Neural cell (in vitro differentiated cells): ENCODE measurements at regions not wholly inside any gene's neighbourhood (a gene's known extent, or its start where the extent isn't known, plus 50 kb on each side); places are given as distances from the start of the nearest gene placed in this dataset.

Experiments
- H2AFZ ChIP-seq: fragments of 200-600, 300-800 bp; sonication (generic), shearing (Covaris generic); 2 replicates; pipeline ENCODE4 v1.6.0; 2014; ENCODE audit warnings: low read depth, mild to moderate bottlenecking, antibody characterized with exemption, low read length, moderate library complexity
- H3F3A ChIP-seq: fragments of 200-600 bp; shearing (Covaris generic); 2 replicates; pipeline ENCODE4 v1.6.1; 2016; ENCODE audit warnings: mild to moderate bottlenecking, moderate library complexity, mixed read lengths, antibody characterized with exemption, low read length; ENCODE audit not compliant: insufficient read depth, poor library complexity, severe bottlenecking
- H3K27ac ChIP-seq: fragments of 200-600, 300-800 bp; sonication (generic), shearing (Covaris generic); 2 replicates; pipeline ENCODE4 v1.5.1; 2014; ENCODE audit warnings: mild to moderate bottlenecking, low read length, moderate library complexity
- H3K27me3 ChIP-seq: fragments of 300-800, 200-600 bp; sonication (generic), shearing (Covaris generic); 2 replicates; pipeline ENCODE4 v1.6.0; 2014; ENCODE audit warnings: mild to moderate bottlenecking, low read depth, low read length, moderate library complexity; ENCODE audit not compliant: insufficient read depth
- H3K36me3 ChIP-seq: fragments of 300-800, 200-600 bp; sonication (generic), shearing (Covaris generic); 2 replicates; pipeline ENCODE4 v1.5.1; 2014; ENCODE audit warnings: mild to moderate bottlenecking, antibody characterized with exemption, low read length, moderate library complexity; ENCODE audit not compliant: insufficient read depth
- H3K4me2 ChIP-seq: fragments of 300-800, 200-600 bp; sonication (generic), shearing (Covaris generic); 2 replicates; pipeline ENCODE4 v1.6.0; 2014; ENCODE audit warnings: mild to moderate bottlenecking, low read length
- H3K4me3 ChIP-seq: fragments of 300-800, 200-600 bp; sonication (generic), shearing (Covaris generic); 2 replicates; pipeline ENCODE4 v1.5.1; 2014; ENCODE audit warnings: mild to moderate bottlenecking, low read length, moderate library complexity
- H3K79me2 ChIP-seq: fragments of 200-600 bp; shearing (Covaris generic); replicated peaks from 2 replicates; pipeline ENCODE4 v1.6.0; 2014; ENCODE audit warnings: mild to moderate bottlenecking, low read length, moderate library complexity; ENCODE audit not compliant: insufficient read depth
- H3K9ac ChIP-seq: fragments of 300-800, 200-600 bp; sonication (generic), shearing (Covaris generic); 2 replicates; pipeline ENCODE4 v1.6.1; 2016; ENCODE audit warnings: mild to moderate bottlenecking, low read length, mixed read lengths
- H3K9me2 ChIP-seq: fragments of 200-600 bp; shearing (Covaris generic); 2 replicates; pipeline ENCODE4 v1.6.1; 2016; ENCODE audit warnings: mild to moderate bottlenecking, low read length, mixed read lengths; ENCODE audit not compliant: insufficient read depth
- H3K9me3 ChIP-seq: fragments of 200-600, 300-800 bp; sonication (generic), shearing (Covaris generic); 2 replicates; pipeline ENCODE4 v1.6.1; 2016; ENCODE audit warnings: mild to moderate bottlenecking, mixed run types, low read length, moderate library complexity, mixed read lengths
- H4K20me1 ChIP-seq: fragments of 200-600 bp; shearing (Covaris generic); 2 replicates; pipeline ENCODE4 v1.6.1; 2016; ENCODE audit warnings: mild to moderate bottlenecking, mixed run types; ENCODE audit not compliant: insufficient read depth
- EP300 ChIP-seq: fragments of 450-650 bp; conservative IDR thresholded peaks from 2 replicates; pipeline ENCODE4 v1.6.1; 2014; ENCODE audit warnings: antibody characterized with exemption, mild to moderate bottlenecking, moderate library complexity; ENCODE audit not compliant: poor library complexity, severe bottlenecking
- EZH2 ChIP-seq: fragments of 200-600, 300-800 bp; shearing (Covaris generic), sonication (generic); IDR thresholded peaks from 2 replicates; pipeline ENCODE4 v1.6.1; 2014; ENCODE audit warnings: antibody characterized with exemption, low read length, borderline replicate concordance, mild to moderate bottlenecking; ENCODE audit not compliant: insufficient read depth, poor library complexity, severe bottlenecking
- MXI1 ChIP-seq: fragments of 450-650 bp; conservative IDR thresholded peaks from 2 replicates; pipeline ENCODE4 v1.6.1; 2014; ENCODE audit warnings: antibody characterized with exemption, mild to moderate bottlenecking; ENCODE audit not compliant: poor library complexity, severe bottlenecking
- POLR2AphosphoS5 ChIP-seq: IDR thresholded peaks from 2 replicates; pipeline ENCODE4 v1.6.1; 2012
- RAD21 ChIP-seq: fragments of 450-650 bp; conservative IDR thresholded peaks from 2 replicates; pipeline ENCODE4 v1.6.1; 2014; ENCODE audit warnings: antibody characterized with exemption, mild to moderate bottlenecking, moderate library complexity
- SMC3 ChIP-seq: fragments of 450-650 bp; conservative IDR thresholded peaks from 2 replicates; pipeline ENCODE4 v1.6.1; 2014; ENCODE audit warnings: antibody characterized with exemption, mild to moderate bottlenecking, moderate library complexity; ENCODE audit not compliant: poor library complexity
- TAF1 ChIP-seq: IDR thresholded peaks from 2 replicates; pipeline ENCODE4 v1.6.1; 2012; ENCODE audit warnings: low read depth
- TF ChIP-seq, protein P1 (sequence below): IDR thresholded peaks from 2 replicates; pipeline ENCODE4 v1.6.1; 2012; ENCODE audit warnings: borderline replicate concordance
- TF ChIP-seq, protein P2 (sequence below): fragments of 450-650 bp; IDR thresholded peaks from 2 replicates; pipeline ENCODE4 v1.5.1; 2014; ENCODE audit warnings: antibody characterized with exemption, mild to moderate bottlenecking, moderate library complexity; ENCODE audit not compliant: poor library complexity, severe bottlenecking

- H4K20me1 ChIP-seq: no peaks in the 10 kb centered on the region
- TF ChIP-seq EP300 (no peak), RAD21 (no peak), TAF1 (no peak), EZH2 (no peak), MXI1 (no peak), POLR2AphosphoS5 (no peak), SMC3 (no peak)
- TF ChIP-seq, protein P1, sequence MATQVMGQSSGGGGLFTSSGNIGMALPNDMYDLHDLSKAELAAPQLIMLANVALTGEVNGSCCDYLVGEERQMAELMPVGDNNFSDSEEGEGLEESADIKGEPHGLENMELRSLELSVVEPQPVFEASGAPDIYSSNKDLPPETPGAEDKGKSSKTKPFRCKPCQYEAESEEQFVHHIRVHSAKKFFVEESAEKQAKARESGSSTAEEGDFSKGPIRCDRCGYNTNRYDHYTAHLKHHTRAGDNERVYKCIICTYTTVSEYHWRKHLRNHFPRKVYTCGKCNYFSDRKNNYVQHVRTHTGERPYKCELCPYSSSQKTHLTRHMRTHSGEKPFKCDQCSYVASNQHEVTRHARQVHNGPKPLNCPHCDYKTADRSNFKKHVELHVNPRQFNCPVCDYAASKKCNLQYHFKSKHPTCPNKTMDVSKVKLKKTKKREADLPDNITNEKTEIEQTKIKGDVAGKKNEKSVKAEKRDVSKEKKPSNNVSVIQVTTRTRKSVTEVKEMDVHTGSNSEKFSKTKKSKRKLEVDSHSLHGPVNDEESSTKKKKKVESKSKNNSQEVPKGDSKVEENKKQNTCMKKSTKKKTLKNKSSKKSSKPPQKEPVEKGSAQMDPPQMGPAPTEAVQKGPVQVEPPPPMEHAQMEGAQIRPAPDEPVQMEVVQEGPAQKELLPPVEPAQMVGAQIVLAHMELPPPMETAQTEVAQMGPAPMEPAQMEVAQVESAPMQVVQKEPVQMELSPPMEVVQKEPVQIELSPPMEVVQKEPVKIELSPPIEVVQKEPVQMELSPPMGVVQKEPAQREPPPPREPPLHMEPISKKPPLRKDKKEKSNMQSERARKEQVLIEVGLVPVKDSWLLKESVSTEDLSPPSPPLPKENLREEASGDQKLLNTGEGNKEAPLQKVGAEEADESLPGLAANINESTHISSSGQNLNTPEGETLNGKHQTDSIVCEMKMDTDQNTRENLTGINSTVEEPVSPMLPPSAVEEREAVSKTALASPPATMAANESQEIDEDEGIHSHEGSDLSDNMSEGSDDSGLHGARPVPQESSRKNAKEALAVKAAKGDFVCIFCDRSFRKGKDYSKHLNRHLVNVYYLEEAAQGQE: no peak
- TF ChIP-seq, protein P2, sequence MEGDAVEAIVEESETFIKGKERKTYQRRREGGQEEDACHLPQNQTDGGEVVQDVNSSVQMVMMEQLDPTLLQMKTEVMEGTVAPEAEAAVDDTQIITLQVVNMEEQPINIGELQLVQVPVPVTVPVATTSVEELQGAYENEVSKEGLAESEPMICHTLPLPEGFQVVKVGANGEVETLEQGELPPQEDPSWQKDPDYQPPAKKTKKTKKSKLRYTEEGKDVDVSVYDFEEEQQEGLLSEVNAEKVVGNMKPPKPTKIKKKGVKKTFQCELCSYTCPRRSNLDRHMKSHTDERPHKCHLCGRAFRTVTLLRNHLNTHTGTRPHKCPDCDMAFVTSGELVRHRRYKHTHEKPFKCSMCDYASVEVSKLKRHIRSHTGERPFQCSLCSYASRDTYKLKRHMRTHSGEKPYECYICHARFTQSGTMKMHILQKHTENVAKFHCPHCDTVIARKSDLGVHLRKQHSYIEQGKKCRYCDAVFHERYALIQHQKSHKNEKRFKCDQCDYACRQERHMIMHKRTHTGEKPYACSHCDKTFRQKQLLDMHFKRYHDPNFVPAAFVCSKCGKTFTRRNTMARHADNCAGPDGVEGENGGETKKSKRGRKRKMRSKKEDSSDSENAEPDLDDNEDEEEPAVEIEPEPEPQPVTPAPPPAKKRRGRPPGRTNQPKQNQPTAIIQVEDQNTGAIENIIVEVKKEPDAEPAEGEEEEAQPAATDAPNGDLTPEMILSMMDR: no peak
- H3K27me3 ChIP-seq: no peaks in the 10 kb centered on the region
- no peaks in the 10 kb centered on the region for H3K79me2 ChIP-seq
- no peaks in the 10 kb centered on the region for H3F3A ChIP-seq
- H3K4me2 ChIP-seq: no peak overlapping the region
- H3K27ac ChIP-seq: no peak overlapping the region
- H3K9me2 ChIP-seq: no peaks in the 10 kb centered on the region
- H3K36me3 ChIP-seq: no peaks in the 10 kb centered on the region
- no peak overlapping the region for H3K4me3 ChIP-seq
- H3K9ac ChIP-seq: no peak overlapping the region
- no peaks in the 10 kb centered on the region for H3K9me3 ChIP-seq
- H2AFZ ChIP-seq: no peak overlapping the region
Observed at GRCh38 chr2:235381261-235381912, 112.5 kb upstream of the AGAP1 start.

DNA sequence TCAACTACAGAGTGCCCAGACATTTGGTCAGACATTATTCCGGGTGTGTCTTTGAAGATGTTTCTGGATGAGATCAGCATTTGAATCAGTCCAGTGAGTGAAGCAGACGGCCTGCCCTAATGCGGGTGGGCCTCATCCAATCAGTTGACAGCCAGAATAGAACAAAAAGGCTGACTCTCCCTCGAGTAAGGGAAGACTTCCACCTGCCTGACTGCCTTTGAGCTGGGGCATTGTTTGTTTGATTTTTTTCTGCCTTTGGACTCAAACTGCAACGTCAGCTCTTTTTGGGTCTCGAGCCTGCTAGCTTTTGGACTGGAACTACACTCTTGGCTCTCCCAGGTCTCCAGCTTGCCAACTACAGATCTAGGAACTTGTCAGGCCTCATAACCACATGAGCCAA lies 111.7 kb upstream of the AGAP1 start:
- no peaks in the 10 kb centered on the region for H3K27me3 ChIP-seq
- no peak overlapping the region for H3K9ac ChIP-seq
- H3K79me2 ChIP-seq: no peaks in the 10 kb centered on the region
- H3F3A ChIP-seq: no peaks in the 10 kb centered on the region
- H3K36me3 ChIP-seq: no peaks in the 10 kb centered on the region
- no peaks in the 10 kb centered on the region for H3K9me2 ChIP-seq
- H3K4me3 ChIP-seq: no peak overlapping the region
- H3K27ac ChIP-seq: no peak overlapping the region
- H3K4me2 ChIP-seq: no peak overlapping the region
- no peaks in the 10 kb centered on the region for H4K20me1 ChIP-seq
- no peak overlapping the region for H2AFZ ChIP-seq
- TF ChIP-seq POLR2AphosphoS5: no peak
- no peak for TF ChIP-seq TAF1
- no peak for TF ChIP-seq RAD21
- TF ChIP-seq MXI1: no peak
- TF ChIP-seq EZH2: no peak
- no peak for TF ChIP-seq SMC3
- TF ChIP-seq EP300: no peak
- TF ChIP-seq, protein P2: no peak
- TF ChIP-seq, protein P1: no peak
- H3K9me3 ChIP-seq: no peaks in the 10 kb centered on the region
